Trophoblast cell (in vitro differentiated cells and primary cell): ENCODE measurements at regions not wholly inside any gene's neighbourhood (a gene's known extent, or its start where the extent isn't known, plus 50 kb on each side); places are given as distances from the start of the nearest gene placed in this dataset.

Experiments used
- DNase-seq, 2 donors: peaks; one replicate each; pipeline ENCODE4 v3.0.0-alpha.2; 2016
- H2AFZ ChIP-seq: 2 replicates; pipeline ENCODE4 v1.6.1; 2013; ENCODE audit warnings: low read length, moderate library complexity, mild to moderate bottlenecking; ENCODE audit not compliant: insufficient read depth, poor library complexity
- H2AK5ac ChIP-seq: 2 replicates; pipeline ENCODE4 v1.6.1; 2013; ENCODE audit warnings: mild to moderate bottlenecking, low read length
- H2BK120ac ChIP-seq: 2 replicates; pipeline ENCODE4 v1.6.1; 2013; ENCODE audit warnings: low read length, mild to moderate bottlenecking, moderate library complexity; ENCODE audit not compliant: insufficient read depth, poor library complexity
- H2BK12ac ChIP-seq: 2 replicates; pipeline ENCODE4 v1.6.1; 2013; ENCODE audit warnings: mild to moderate bottlenecking, low read length, moderate library complexity
- H2BK5ac ChIP-seq: 2 replicates; pipeline ENCODE4 v1.6.1; 2013; ENCODE audit warnings: low read length, low read depth, moderate library complexity, mild to moderate bottlenecking; ENCODE audit not compliant: poor library complexity
- H3K14ac ChIP-seq: 2 replicates; pipeline ENCODE4 v1.6.1; 2013; ENCODE audit warnings: mild to moderate bottlenecking, low read length
- H3K18ac ChIP-seq: 2 replicates; pipeline ENCODE4 v1.6.1; 2013; ENCODE audit warnings: mild to moderate bottlenecking, low read length
- H3K23ac ChIP-seq: 2 replicates; pipeline ENCODE4 v1.6.1; 2013; ENCODE audit warnings: low read length
- H3K27ac ChIP-seq: 2 replicates; pipeline ENCODE4 v1.5.1; 2013; ENCODE audit warnings: low read depth, mild to moderate bottlenecking, inconsistent platforms, low read length, moderate library complexity
- H3K27me3 ChIP-seq: 2 replicates; pipeline ENCODE4 v1.6.1; 2013; ENCODE audit warnings: inconsistent platforms, mild to moderate bottlenecking, low read length, moderate library complexity; ENCODE audit not compliant: insufficient read depth
- H3K36me3 ChIP-seq, 2 experiments: 1 replicate in 1 of 2; 2 replicates in 1 of 2; pipeline ENCODE4 v1.6.1; 2013; ENCODE audit warnings: low read length in 2 of 2, mild to moderate bottlenecking in 2 of 2, moderate library complexity in 1 of 2; ENCODE audit not compliant: insufficient read depth in 2 of 2, control insufficient read depth in 1 of 2
- H3K4ac ChIP-seq: 2 replicates; pipeline ENCODE4 v1.6.1; 2013; ENCODE audit warnings: low read depth, mild to moderate bottlenecking, low read length, moderate library complexity
- H3K4me1 ChIP-seq, 2 experiments: 1 replicate in 1 of 2; 2 replicates in 1 of 2; pipeline ENCODE4 v1.6.1; 2013; ENCODE audit warnings: low read length in 2 of 2, mild to moderate bottlenecking in 2 of 2, moderate library complexity in 1 of 2; ENCODE audit not compliant: insufficient read depth in 2 of 2, control insufficient read depth in 1 of 2
- H3K4me2 ChIP-seq: 2 replicates; pipeline ENCODE4 v1.6.1; 2013; ENCODE audit warnings: inconsistent platforms, mild to moderate bottlenecking, low read length, moderate library complexity
- H3K4me3 ChIP-seq: 2 replicates; pipeline ENCODE4 v1.5.1; 2013; ENCODE audit warnings: mild to moderate bottlenecking, low read depth, low read length, inconsistent platforms
- H3K79me1 ChIP-seq: one replicate; pipeline ENCODE4 v1.6.1; 2013; ENCODE audit warnings: low read length
- H3K79me2 ChIP-seq: 2 replicates; pipeline ENCODE4 v1.6.1; 2013; ENCODE audit warnings: low read length, mild to moderate bottlenecking; ENCODE audit not compliant: control insufficient read depth, insufficient read depth, poor library complexity
- H3K9ac ChIP-seq: 2 replicates; pipeline ENCODE4 v1.6.1; 2013; ENCODE audit warnings: mild to moderate bottlenecking, low read length
- H3K9me3 ChIP-seq: 2 replicates; pipeline ENCODE4 v1.6.1; 2013; ENCODE audit warnings: low read depth, mild to moderate bottlenecking, control low read depth, inconsistent platforms, low read length; ENCODE audit not compliant: insufficient read depth
- H4K12ac ChIP-seq: 2 replicates; pipeline ENCODE4 v1.6.1; 2013; ENCODE audit warnings: low read depth, mild to moderate bottlenecking, low read length, moderate library complexity
- H4K8ac ChIP-seq: 2 replicates; pipeline ENCODE4 v1.6.1; 2013; ENCODE audit warnings: low read depth, mild to moderate bottlenecking, low read length, moderate library complexity
- H4K91ac ChIP-seq: one replicate; pipeline ENCODE4 v1.6.1; 2013; ENCODE audit warnings: low read depth, mild to moderate bottlenecking, low read length, moderate library complexity
- WGBS: extraction: QIAGEN DNeasy Blood & Tissue Kit; methylation state at CpG from one replicate; pipeline ENCODE4 v1.1.7; 2013; ENCODE audit warnings: missing lambda C conversion rate; ENCODE audit not compliant: insufficient read length, insufficient coverage; ENCODE audit errors: extremely low coverage; 5-methylcytosine and 5-hydroxymethylcytosine counted together

DNA sequence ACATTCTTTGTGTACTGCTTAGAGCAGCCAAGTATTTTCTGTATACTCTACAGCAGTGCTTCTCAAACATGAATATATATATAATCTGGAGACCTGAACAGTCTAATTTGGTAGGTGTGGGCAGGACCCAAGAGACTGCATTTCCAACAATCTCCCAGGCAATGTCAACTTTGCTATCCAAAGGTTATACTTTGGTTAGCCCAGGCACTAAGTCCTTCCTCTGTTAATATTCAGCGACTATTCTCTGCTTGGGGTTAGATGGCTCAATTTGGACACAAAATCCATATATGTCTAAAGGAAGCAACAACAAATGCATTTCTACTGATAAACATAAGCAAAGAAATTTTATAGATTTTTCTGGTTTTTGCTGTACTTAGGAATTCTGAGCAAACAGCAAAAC, 480.0 kb upstream of the RPS6KA3 start:
- no peak overlapping the region for H2BK5ac ChIP-seq
- no peaks in the 10 kb centered on the region for H3K9me3 ChIP-seq
- H3K79me2 ChIP-seq, result no peaks in the 10 kb centered on the region
- no peaks in the 10 kb centered on the region for H3K36me3 ChIP-seq
- H3K4me3 ChIP-seq, result no peak overlapping the region
- H4K12ac ChIP-seq, result no peak overlapping the region
- H3K4me1 ChIP-seq, result no peaks in the 10 kb centered on the region
- WGBS, result no CpG with 5 or more reads among the region's 1 CpG
- no peak overlapping the region for H3K23ac ChIP-seq
- H2BK12ac ChIP-seq, result no peak overlapping the region
- H3K14ac ChIP-seq, result no peak overlapping the region
- H2AK5ac ChIP-seq, result no peak overlapping the region
- no peak overlapping the region for H4K8ac ChIP-seq
- no peak overlapping the region for H3K18ac ChIP-seq
- H3K79me1 ChIP-seq, result no peaks in the 10 kb centered on the region
- H3K4me2 ChIP-seq, result no peak overlapping the region
- no peak overlapping the region for H2BK120ac ChIP-seq
- H3K9ac ChIP-seq, result no peak overlapping the region
- no peak overlapping the region for H3K27ac ChIP-seq
- H2AFZ ChIP-seq, result no peak overlapping the region
- H4K91ac ChIP-seq, result no peak overlapping the region
- no peak overlapping the region for H3K4ac ChIP-seq
- no peak for DNase-seq
- no peaks in the 10 kb centered on the region for H3K27me3 ChIP-seq

- Histone ChIP-seq H2BK120ac (no peak overlapping the region), H3K36me3 (no peaks in the 10 kb centered on the region), H3K9me3 (no peaks in the 10 kb centered on the region), H3K9ac (no peak overlapping the region), H3K4ac (no peak overlapping the region), H3K4me2 (no peak overlapping the region), H2BK5ac (no peak overlapping the region), H2AFZ (no peak overlapping the region), H4K91ac (no peak overlapping the region), H2BK12ac (no peak overlapping the region), H3K14ac (no peak overlapping the region), H3K4me3 (no peak overlapping the region), H3K27ac (no peak overlapping the region), H4K12ac (no peak overlapping the region), H2AK5ac (no peak overlapping the region), H4K8ac (no peak overlapping the region), H3K4me1 (no peaks in the 10 kb centered on the region), H3K79me2 (no peaks in the 10 kb centered on the region), H3K79me1 (no peaks in the 10 kb centered on the region), H3K23ac (no peak overlapping the region), H3K18ac (no peak overlapping the region), H3K27me3 (no peaks in the 10 kb centered on the region)
- WGBS, result no CpG with 5 or more reads among the region's 2 CpGs
- no peak for DNase-seq
Observed at GRCh38 chrX:20743046-20743445, 476.3 kb upstream of the RPS6KA3 start.

- H3K9me3 ChIP-seq, result no peaks in the 10 kb centered on the region
- no peak overlapping the region for H2AK5ac ChIP-seq
- H3K23ac ChIP-seq, result no peak overlapping the region
- no peak overlapping the region for H2BK5ac ChIP-seq
- H3K4me3 ChIP-seq, result no peak overlapping the region
- no peak overlapping the region for H2BK120ac ChIP-seq
- H3K79me1 ChIP-seq, result no peaks in the 10 kb centered on the region
- no peaks in the 10 kb centered on the region for H3K79me2 ChIP-seq
- no peak overlapping the region for H4K91ac ChIP-seq
- H3K18ac ChIP-seq, result no peak overlapping the region
- no peak overlapping the region for H3K4ac ChIP-seq
- no peaks in the 10 kb centered on the region for H3K27me3 ChIP-seq
- H3K27ac ChIP-seq, result no peak overlapping the region
- H3K14ac ChIP-seq, result no peak overlapping the region
- H4K12ac ChIP-seq, result no peak overlapping the region
- H3K9ac ChIP-seq, result no peak overlapping the region
- no peak overlapping the region for H2BK12ac ChIP-seq
- peak in 1 of 2 donors; percentile 56 for DNase-seq
- no peaks in the 10 kb centered on the region for H3K4me1 ChIP-seq
- H3K36me3 ChIP-seq, result no peaks in the 10 kb centered on the region
- no CpG with 5 or more reads among the region's 3 CpGs for WGBS
- H2AFZ ChIP-seq, result no peak overlapping the region
- H3K4me2 ChIP-seq, result no peak overlapping the region
- H4K8ac ChIP-seq, result no peak overlapping the region
Observed at GRCh38 chrX:20742106-20742505, 475.4 kb upstream of the RPS6KA3 start.

DNA sequence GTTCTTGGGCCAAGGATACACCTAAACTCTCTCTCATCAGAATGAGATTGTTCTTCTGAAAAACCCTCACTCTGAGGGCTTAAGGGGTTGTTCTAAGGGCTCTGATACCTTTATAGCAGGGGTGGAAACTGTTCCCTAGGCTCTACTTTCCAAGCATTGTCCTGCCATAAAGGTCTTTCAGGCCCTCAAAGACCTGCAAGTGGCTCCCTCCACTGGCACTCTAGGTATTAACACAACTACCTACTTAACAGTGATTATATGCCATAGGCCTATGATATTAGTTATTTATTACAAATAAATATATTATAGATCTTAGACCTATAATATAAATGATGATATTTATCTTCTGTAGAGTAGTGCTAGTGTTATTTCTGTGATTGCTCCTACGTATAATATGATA, 473.7 kb upstream of the RPS6KA3 start:
- H3K36me3 ChIP-seq, result no peaks in the 10 kb centered on the region
- H3K27me3 ChIP-seq, result no peaks in the 10 kb centered on the region
- no peak overlapping the region for H4K12ac ChIP-seq
- no peak overlapping the region for H3K14ac ChIP-seq
- no peaks in the 10 kb centered on the region for H3K79me1 ChIP-seq
- H3K4me1 ChIP-seq, result no peaks in the 10 kb centered on the region
- no peak overlapping the region for H3K23ac ChIP-seq
- no peak overlapping the region for H3K27ac ChIP-seq
- H3K9ac ChIP-seq, result no peak overlapping the region
- DNase-seq, result peak in 1 of 2 donors; percentile 12
- no peak overlapping the region for H2BK120ac ChIP-seq
- H3K4me3 ChIP-seq, result no peak overlapping the region
- H2AFZ ChIP-seq, result no peak overlapping the region
- no peak overlapping the region for H2BK12ac ChIP-seq
- no peak overlapping the region for H2BK5ac ChIP-seq
- no peaks in the 10 kb centered on the region for H3K9me3 ChIP-seq
- H4K8ac ChIP-seq, result no peak overlapping the region
- H4K91ac ChIP-seq, result no peak overlapping the region
- no peak overlapping the region for H3K4me2 ChIP-seq
- no CpG with 5 or more reads among the region's 1 CpG for WGBS
- H3K79me2 ChIP-seq, result no peaks in the 10 kb centered on the region
- no peak overlapping the region for H3K4ac ChIP-seq
- no peak overlapping the region for H3K18ac ChIP-seq
- no peak overlapping the region for H2AK5ac ChIP-seq
